Activated naive CD8-positive, alpha-beta T cell treated with anti-CD3 and anti-CD28 coated beads, Interleukin-2, amount 10 ng/mL, durations not matched to agents 7 days and 5 days (primary cell): ENCODE measurements at regions not wholly inside any gene's neighbourhood (a gene's known extent, or its start where the extent isn't known, plus 50 kb on each side); places are given as distances from the start of the nearest gene placed in this dataset.

Source experiments
- ATAC-seq: fragments of 150-1000 bp; cut with Tn5 transposase; one replicate; pipeline ENCODE4 v1.10.0; 2021; ENCODE audit warnings: low read depth, moderate library complexity
- POLR2A ChIA-PET: fragments of 350-600 bp; sonication (Branson Sonifier 250); formaldehyde crosslinking; loops from one replicate; lab custom pipeline; 2021; ENCODE audit warnings: antibody characterized with exemption; lab: Charles Lee
- DNase-seq: peaks from one replicate; pipeline ENCODE4 v3.0.0; 2021
- H3K27ac Mint-ChIP-seq: one replicate; pipeline ENCODE4 v1.8.0; 2022; ENCODE audit warnings: mild to moderate bottlenecking, mixed read lengths
- H3K27me3 Mint-ChIP-seq: one replicate; pipeline ENCODE4 v1.8.0; 2022; ENCODE audit warnings: mild to moderate bottlenecking, moderate library complexity, mixed read lengths
- H3K36me3 Mint-ChIP-seq: one replicate; pipeline ENCODE4 v1.8.0; 2021; ENCODE audit warnings: mild to moderate bottlenecking, mixed read lengths
- H3K4me1 Mint-ChIP-seq: one replicate; pipeline ENCODE4 v1.8.0; 2021; ENCODE audit warnings: mixed read lengths
- H3K4me3 Mint-ChIP-seq: one replicate; pipeline ENCODE4 v1.8.0; 2022; ENCODE audit warnings: mild to moderate bottlenecking, moderate library complexity, mixed read lengths
- H3K9me3 Mint-ChIP-seq: one replicate; pipeline ENCODE4 v1.8.0; 2021; ENCODE audit warnings: mixed read lengths

- Mint-ChIP-seq H3K27me3 (peaks cover 9% of the 10 kb centered on the region), H3K4me1 (no peaks in the 10 kb centered on the region), H3K9me3 (no peaks in the 10 kb centered on the region), H3K27ac (no peak overlapping the region), H3K36me3 (no peaks in the 10 kb centered on the region), H3K4me3 (no peak overlapping the region)
- POLR2A ChIA-PET, result no interaction called here
- DNase-seq (no peak), ATAC-seq (no peak)
Observed at GRCh38 chr20:57003012-57003411, 263.4 kb downstream of the BMP7 start.

DNA sequence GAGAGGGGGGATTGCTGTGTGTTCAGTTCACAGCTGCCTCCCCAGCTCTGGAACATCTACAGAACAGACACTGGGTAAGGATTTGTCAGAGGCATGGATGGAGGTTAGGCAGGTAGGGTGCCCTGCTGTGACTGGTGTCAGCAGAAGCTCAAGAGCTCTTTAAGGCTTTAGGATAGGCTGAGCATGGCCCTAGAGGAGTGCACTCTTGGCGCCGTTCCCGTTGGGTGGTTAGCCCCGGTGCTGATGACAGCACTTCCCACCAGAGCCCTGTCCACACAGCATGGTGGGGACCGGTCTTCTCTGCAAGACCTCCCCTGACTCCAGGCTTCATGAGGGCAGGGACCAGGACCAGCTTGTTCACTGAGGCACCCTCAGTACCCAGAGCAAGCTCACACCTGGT is 262.0 kb downstream of the BMP7 start:
- no peaks in the 10 kb centered on the region for H3K36me3 Mint-ChIP-seq
- H3K9me3 Mint-ChIP-seq, result no peaks in the 10 kb centered on the region
- no peak overlapping the region for H3K27ac Mint-ChIP-seq
- POLR2A ChIA-PET, result no interaction called here
- no peak for DNase-seq
- H3K27me3 Mint-ChIP-seq, result peaks cover 9% of the 10 kb centered on the region
- H3K4me1 Mint-ChIP-seq, result no peaks in the 10 kb centered on the region
- no peak overlapping the region for H3K4me3 Mint-ChIP-seq
- ATAC-seq, result no peak

GRCh38 chr20:57004951-57005933 is 261.2 kb downstream of the BMP7 start:
- no peak overlapping the region for H3K27ac Mint-ChIP-seq
- POLR2A ChIA-PET, result no interaction called here
- no peaks in the 10 kb centered on the region for H3K36me3 Mint-ChIP-seq
- H3K27me3 Mint-ChIP-seq, result peaks cover 9% of the 10 kb centered on the region
- DNase-seq (no peak), ATAC-seq (no peak)
- no peaks in the 10 kb centered on the region for H3K9me3 Mint-ChIP-seq
- H3K4me3 Mint-ChIP-seq, result no peak overlapping the region
- H3K4me1 Mint-ChIP-seq, result no peaks in the 10 kb centered on the region

DNA sequence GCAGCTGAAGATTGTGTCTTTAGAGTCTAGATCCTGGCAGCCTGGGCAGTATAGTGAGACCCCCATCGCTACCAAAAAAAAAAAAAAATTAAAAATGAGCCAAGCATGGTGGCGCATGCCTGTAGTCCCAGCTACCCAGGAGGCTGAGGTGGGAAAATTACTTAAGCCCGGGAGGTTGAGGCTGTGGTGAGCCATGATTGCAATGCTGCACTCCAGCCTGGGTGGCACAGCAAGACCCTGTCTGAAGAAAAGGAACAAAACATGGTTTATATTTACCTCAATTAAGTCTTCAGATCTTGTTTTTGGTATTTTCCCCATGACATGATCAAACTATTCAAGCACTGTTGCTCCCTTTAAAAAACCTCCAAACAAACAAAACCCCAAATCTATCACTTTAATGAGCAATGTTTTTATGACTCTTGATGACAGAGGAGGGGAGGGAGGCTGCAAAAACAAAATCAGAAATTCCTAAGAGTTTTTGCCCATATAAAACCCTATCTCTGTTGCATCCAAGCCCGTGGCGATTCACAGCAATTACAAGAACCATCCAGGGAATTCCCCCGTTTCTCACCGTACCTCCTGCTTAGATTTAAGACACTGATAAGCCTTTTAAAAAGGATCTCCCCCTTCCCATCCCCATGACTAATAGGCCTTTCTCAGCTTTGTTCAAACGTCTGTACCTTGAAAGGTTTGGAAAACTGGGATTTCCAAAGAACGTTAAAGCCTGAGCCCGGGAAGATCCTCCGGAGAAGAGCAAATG is 259.9 kb downstream of the BMP7 start:
- Mint-ChIP-seq H3K36me3 (no peaks in the 10 kb centered on the region), H3K9me3 (no peaks in the 10 kb centered on the region)

GRCh38 chr20:57007171-57007540 is 259.3 kb downstream of the BMP7 start:
- POLR2A ChIA-PET, result no interaction called here
- no peak for ATAC-seq
- peaks cover 9% of the 10 kb centered on the region for H3K27me3 Mint-ChIP-seq
- no peak overlapping the region for H3K27ac Mint-ChIP-seq
- no peak for DNase-seq
- no peak overlapping the region for H3K4me3 Mint-ChIP-seq
- no peaks in the 10 kb centered on the region for H3K9me3 Mint-ChIP-seq
- H3K36me3 Mint-ChIP-seq, result no peaks in the 10 kb centered on the region
- H3K4me1 Mint-ChIP-seq, result no peaks in the 10 kb centered on the region

More for the DNA sequence above, 259.9 kb downstream of the BMP7 start:
- POLR2A ChIA-PET, result no interaction called here
- no peaks in the 10 kb centered on the region for H3K4me1 Mint-ChIP-seq
- no peak overlapping the region for H3K27ac Mint-ChIP-seq
- no peak overlapping the region for H3K4me3 Mint-ChIP-seq
- DNase-seq (no peak), ATAC-seq (no peak)
- H3K27me3 Mint-ChIP-seq, result peaks cover 9% of the 10 kb centered on the region

DNA sequence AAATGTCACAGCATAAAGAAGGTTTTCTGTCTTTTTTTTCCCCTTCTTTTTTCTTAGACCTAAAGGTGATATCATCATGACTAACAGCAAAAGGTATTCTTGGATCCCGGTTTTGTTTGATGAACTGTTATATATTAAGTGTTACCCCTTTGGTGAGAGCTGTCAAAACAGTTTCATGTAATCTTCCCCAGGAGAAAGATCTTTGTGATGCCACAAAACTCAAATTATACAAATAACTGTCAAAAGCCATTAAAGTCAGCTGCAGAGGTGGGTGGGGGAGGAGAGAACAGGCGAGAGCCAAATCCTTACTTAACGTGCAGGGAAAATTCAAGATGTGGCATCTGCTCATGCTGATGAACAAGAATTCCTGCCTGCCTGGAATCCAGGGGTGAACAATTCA is 258.2 kb downstream of the BMP7 start:
- Mint-ChIP-seq H3K4me1 (no peaks in the 10 kb centered on the region), H3K4me3 (no peak overlapping the region), H3K27me3 (peaks cover 10% of the 10 kb centered on the region), H3K36me3 (no peaks in the 10 kb centered on the region), H3K9me3 (no peaks in the 10 kb centered on the region), H3K27ac (no peak overlapping the region)
- DNase-seq (no peak), ATAC-seq (no peak)
- POLR2A ChIA-PET, result no interaction called here

DNA sequence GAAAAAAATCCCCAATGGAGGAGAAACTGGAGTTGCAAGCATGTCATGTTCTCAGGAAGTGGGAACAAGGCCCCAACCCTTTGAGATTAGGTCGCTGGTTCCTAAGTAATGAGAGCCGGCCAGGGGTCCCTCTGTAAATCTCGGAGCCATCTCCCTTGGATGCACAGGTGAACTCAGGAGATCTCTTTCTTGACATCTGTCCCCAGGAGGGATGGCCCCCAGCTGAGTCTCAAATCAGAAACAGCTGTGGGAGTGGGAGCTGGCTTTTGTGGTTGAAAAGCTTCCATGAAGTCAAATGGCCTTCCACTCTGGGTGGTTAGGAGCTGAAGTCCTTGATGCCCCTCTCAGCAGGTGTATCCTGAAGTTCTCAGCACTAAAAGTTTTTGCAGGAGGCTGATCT is 257.1 kb downstream of the BMP7 start:
- no peak for ATAC-seq
- POLR2A ChIA-PET, result no interaction called here
- H3K27ac Mint-ChIP-seq, result no peak overlapping the region
- no peaks in the 10 kb centered on the region for H3K4me1 Mint-ChIP-seq
- H3K4me3 Mint-ChIP-seq, result no peak overlapping the region
- no peaks in the 10 kb centered on the region for H3K9me3 Mint-ChIP-seq
- no peak for DNase-seq
- peaks cover 19% of the 10 kb centered on the region for H3K27me3 Mint-ChIP-seq
- H3K36me3 Mint-ChIP-seq, result no peaks in the 10 kb centered on the region

GRCh38 chr20:57009775-57010174 is 256.7 kb downstream of the BMP7 start:
- H3K4me1 Mint-ChIP-seq, result no peaks in the 10 kb centered on the region
- ATAC-seq (no peak), DNase-seq (no peak)
- no peaks in the 10 kb centered on the region for H3K9me3 Mint-ChIP-seq
- no peak overlapping the region for H3K27ac Mint-ChIP-seq
- no peak overlapping the region for H3K4me3 Mint-ChIP-seq
- POLR2A ChIA-PET, result no interaction called here
- no peaks in the 10 kb centered on the region for H3K36me3 Mint-ChIP-seq
- peaks cover 22% of the 10 kb centered on the region for H3K27me3 Mint-ChIP-seq

DNA sequence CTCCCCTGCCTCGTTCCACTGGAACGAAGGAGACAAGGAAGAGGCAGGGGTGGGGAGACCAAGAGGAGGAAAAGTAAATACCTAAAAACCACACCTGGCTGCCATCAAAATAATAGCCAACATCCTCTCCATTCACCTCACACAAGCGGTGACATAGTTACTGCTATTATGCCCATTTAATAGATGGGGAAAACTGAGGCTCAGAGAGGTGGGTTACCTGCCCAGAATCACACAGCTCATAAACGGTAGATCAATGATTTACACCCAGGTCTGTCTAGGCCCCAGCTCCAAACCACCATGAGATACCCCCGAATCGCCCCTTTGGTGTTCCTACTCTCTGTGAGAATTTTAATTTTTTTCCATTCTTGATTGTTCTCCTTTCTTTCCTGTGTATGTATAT is 253.8 kb downstream of the BMP7 start:
- H3K4me1 Mint-ChIP-seq, result no peaks in the 10 kb centered on the region
- ATAC-seq, result no peak
- H3K36me3 Mint-ChIP-seq, result no peaks in the 10 kb centered on the region
- POLR2A ChIA-PET, result no interaction called here
- H3K4me3 Mint-ChIP-seq, result no peak overlapping the region
- peaks cover 18% of the 10 kb centered on the region for H3K27me3 Mint-ChIP-seq
- no peak overlapping the region for H3K27ac Mint-ChIP-seq
- no peak for DNase-seq
- no peaks in the 10 kb centered on the region for H3K9me3 Mint-ChIP-seq

- Mint-ChIP-seq H3K4me3 (no peak overlapping the region), H3K27ac (no peak overlapping the region)
Observed at GRCh38 chr20:57013217-57013616, 253.2 kb downstream of the BMP7 start.

GRCh38 chr20:57013741-57014140 is 252.7 kb downstream of the BMP7 start:
- no peak for DNase-seq
- POLR2A ChIA-PET, result no interaction called here
- Mint-ChIP-seq H3K27ac (no peak overlapping the region), H3K9me3 (no peaks in the 10 kb centered on the region), H3K36me3 (no peaks in the 10 kb centered on the region), H3K4me1 (no peaks in the 10 kb centered on the region), H3K4me3 (no peak overlapping the region), H3K27me3 (peaks cover 20% of the 10 kb centered on the region)
- ATAC-seq, result no peak

More at GRCh38 chr20:57013217-57013616, 253.2 kb downstream of the BMP7 start:
- H3K27me3 Mint-ChIP-seq, result peaks cover 18% of the 10 kb centered on the region
- no peaks in the 10 kb centered on the region for H3K36me3 Mint-ChIP-seq
- ATAC-seq (no peak), DNase-seq (no peak)
- POLR2A ChIA-PET, result no interaction called here
- H3K4me1 Mint-ChIP-seq, result no peaks in the 10 kb centered on the region
- no peaks in the 10 kb centered on the region for H3K9me3 Mint-ChIP-seq

- no peaks in the 10 kb centered on the region for H3K4me1 Mint-ChIP-seq
Observed at GRCh38 chr20:57020364-57020763, 246.1 kb downstream of the BMP7 start.

DNA sequence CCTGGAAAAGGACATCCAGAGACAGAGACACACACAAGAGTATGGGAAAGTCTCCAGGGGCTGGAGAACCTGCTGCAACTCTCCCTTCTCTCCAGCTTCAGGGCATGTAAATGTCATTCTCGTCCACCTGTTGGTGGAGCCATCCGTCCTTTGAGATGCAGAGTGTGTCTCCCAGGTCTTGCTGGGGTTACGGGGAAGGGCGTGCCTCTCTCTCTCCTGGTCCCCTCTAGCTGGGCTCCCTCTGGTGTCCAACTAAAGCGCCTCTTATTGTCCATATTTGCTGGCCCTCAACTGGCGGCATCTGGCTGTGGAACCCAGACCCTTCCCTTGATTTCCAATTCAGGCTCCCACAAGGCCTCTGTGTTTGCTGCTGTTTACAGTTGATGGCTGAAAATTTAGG is 244.1 kb downstream of the BMP7 start:
- H3K9me3 Mint-ChIP-seq, result no peaks in the 10 kb centered on the region
- no peaks in the 10 kb centered on the region for H3K4me1 Mint-ChIP-seq
- H3K4me3 Mint-ChIP-seq, result no peak overlapping the region
- no peak for DNase-seq
- no peak for ATAC-seq
- peaks cover 8% of the 10 kb centered on the region for H3K27me3 Mint-ChIP-seq
- H3K36me3 Mint-ChIP-seq, result no peaks in the 10 kb centered on the region
- POLR2A ChIA-PET, result no interaction called here
- no peak overlapping the region for H3K27ac Mint-ChIP-seq

More at GRCh38 chr20:57020364-57020763, 246.1 kb downstream of the BMP7 start:
- ATAC-seq (no peak), DNase-seq (no peak)
- POLR2A ChIA-PET, result no interaction called here
- no peaks in the 10 kb centered on the region for H3K9me3 Mint-ChIP-seq
- H3K36me3 Mint-ChIP-seq, result no peaks in the 10 kb centered on the region
- H3K27me3 Mint-ChIP-seq, result peaks cover 11% of the 10 kb centered on the region
- H3K27ac Mint-ChIP-seq, result no peak overlapping the region
- no peak overlapping the region for H3K4me3 Mint-ChIP-seq

DNA sequence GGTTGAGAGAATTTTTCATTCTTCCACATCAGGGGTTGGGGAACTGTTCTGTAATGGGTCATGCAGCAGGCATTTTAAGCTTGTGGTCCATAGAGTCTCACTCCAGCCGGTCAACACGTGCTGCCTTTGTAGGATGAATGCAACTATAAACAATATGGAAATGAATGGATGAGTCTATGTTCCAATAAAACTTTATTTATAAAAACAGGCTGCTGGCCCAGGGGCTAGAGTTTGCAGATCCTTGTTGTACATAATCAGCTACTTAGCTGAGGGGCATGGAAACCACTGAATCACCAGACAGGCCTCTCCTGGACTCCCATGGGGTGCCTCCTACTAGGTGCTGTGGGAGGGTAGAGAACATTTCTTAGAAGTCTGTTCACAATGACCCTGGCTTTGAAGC is 243.4 kb downstream of the BMP7 start:
- DNase-seq (no peak), ATAC-seq (no peak)
- Mint-ChIP-seq H3K27ac (no peak overlapping the region), H3K36me3 (no peaks in the 10 kb centered on the region), H3K4me1 (no peaks in the 10 kb centered on the region), H3K27me3 (peaks cover 8% of the 10 kb centered on the region), H3K9me3 (no peaks in the 10 kb centered on the region), H3K4me3 (no peak overlapping the region)
- POLR2A ChIA-PET, result no interaction called here
